Fibroblast of villous mesenchyme (primary cell): ENCODE measurements at regions not wholly inside any gene's neighbourhood (a gene's known extent, or its start where the extent isn't known, plus 50 kb on each side); places are given as distances from the start of the nearest gene placed in this dataset.
A peak's percentile ranks its signal among the peaks of the same experiment; 100 is the strongest.

Source experiments
- DNase-seq: peaks from one replicate; pipeline ENCODE4 v3.0.0-alpha.2; 2010; ENCODE audit warnings: low read depth
- H3K4me3 ChIP-seq: 2 replicates; pipeline ENCODE4 v1.5.1; 2011; ENCODE audit warnings: low read depth, mild to moderate bottlenecking, low read length
- TF ChIP-seq, protein P1 (sequence below): IDR thresholded peaks from 2 replicates; pipeline ENCODE4 v1.5.1; 2012; ENCODE audit warnings: low read depth, mild to moderate bottlenecking, low read length; ENCODE audit not compliant: insufficient read depth

DNA sequence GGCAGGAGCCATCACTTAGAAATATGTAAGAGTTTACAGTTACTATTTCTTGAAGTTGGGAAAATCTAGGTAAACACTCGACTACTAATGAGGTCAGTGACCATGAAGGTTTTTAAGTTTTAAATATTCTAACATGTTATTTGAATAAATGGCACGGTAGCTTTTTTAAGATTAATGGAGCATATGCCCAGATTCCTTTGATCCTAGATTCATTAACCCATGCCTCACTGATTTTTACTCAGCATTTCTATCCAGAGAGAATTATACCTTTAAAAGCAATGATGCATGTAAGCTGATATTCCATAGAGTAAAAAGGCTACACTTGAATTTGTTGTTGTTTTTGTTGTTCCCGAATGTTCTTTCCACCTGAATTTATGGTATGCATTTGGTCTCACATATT, 541.4 kb downstream of the DACH1 start:
- no peak for DNase-seq
- no peak overlapping the region for H3K4me3 ChIP-seq
- TF ChIP-seq, protein P1, sequence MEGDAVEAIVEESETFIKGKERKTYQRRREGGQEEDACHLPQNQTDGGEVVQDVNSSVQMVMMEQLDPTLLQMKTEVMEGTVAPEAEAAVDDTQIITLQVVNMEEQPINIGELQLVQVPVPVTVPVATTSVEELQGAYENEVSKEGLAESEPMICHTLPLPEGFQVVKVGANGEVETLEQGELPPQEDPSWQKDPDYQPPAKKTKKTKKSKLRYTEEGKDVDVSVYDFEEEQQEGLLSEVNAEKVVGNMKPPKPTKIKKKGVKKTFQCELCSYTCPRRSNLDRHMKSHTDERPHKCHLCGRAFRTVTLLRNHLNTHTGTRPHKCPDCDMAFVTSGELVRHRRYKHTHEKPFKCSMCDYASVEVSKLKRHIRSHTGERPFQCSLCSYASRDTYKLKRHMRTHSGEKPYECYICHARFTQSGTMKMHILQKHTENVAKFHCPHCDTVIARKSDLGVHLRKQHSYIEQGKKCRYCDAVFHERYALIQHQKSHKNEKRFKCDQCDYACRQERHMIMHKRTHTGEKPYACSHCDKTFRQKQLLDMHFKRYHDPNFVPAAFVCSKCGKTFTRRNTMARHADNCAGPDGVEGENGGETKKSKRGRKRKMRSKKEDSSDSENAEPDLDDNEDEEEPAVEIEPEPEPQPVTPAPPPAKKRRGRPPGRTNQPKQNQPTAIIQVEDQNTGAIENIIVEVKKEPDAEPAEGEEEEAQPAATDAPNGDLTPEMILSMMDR = no peak

DNA sequence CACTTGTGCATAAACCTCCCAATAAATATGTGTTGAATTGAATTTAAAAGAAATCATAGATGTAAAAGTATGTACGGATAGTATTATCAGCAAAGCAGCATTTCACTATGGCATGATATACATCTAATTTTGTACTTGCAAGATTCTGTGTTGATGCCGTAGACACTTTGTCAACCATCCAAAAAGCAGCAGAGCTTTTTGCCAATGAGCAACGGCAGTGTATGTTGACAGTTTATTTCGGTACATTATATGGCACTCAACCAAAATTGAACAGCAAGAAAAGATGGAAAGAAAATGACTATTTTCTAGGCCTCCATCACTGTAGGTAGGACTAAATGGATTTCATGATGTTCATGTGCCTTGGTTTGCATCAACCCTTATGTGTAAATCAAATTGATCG, 543.7 kb downstream of the DACH1 start:
- TF ChIP-seq, protein P1 = no peak
- no peak overlapping the region for H3K4me3 ChIP-seq
- no peak for DNase-seq

DNA sequence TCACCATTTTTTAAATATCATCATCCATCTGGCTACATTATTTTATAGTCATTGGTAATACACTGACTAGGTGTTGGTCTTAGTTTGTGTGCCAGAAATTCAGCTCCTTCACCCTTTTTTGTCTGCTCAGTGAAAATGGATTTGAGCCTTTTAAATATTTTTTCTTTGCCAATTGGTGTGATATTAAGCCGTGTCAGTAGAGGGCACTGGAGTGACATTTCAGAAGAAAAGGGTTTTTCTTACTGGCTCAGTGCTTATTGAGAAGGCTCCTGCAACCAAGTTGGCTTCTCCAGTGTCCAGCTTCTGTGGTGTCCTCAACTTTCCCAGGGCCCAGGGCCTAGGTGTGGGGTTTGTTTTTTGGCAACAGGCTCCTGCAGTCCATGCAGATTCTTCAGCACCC, 546.6 kb downstream of the DACH1 start:
- H3K4me3 ChIP-seq = no peak overlapping the region
- DNase-seq = peak; percentile 39
- TF ChIP-seq, protein P1 = peak; percentile 52

DNA sequence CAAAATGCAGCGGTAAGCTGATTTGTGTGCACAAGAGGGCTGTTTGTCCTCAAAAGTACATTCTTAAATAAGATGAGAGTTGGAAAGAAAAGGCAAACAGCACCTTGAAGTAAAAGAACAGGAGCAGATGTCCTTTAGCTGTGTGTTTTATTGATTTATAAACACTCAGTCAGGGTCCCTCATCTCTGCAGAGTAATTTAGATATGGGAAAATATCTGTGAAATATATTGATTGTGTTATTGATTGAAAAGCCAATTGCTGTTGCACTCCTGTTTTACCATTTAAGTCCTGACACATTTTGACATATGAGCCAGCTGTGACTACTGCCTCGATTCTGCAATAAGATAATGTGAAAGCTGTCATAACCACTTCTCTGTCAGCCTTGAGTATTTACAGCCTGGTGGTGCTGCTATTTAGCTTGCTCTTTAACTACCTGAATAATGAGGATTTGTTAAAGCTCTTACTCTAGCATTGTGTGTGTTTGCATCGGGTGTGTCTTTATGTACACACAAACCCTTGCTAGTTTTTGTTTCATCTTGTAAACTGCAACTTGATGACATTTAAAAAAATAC, 550.1 kb downstream of the DACH1 start:
- DNase-seq = no peak
- H3K4me3 ChIP-seq = no peak overlapping the region
- TF ChIP-seq, protein P1 = no peak

DNA sequence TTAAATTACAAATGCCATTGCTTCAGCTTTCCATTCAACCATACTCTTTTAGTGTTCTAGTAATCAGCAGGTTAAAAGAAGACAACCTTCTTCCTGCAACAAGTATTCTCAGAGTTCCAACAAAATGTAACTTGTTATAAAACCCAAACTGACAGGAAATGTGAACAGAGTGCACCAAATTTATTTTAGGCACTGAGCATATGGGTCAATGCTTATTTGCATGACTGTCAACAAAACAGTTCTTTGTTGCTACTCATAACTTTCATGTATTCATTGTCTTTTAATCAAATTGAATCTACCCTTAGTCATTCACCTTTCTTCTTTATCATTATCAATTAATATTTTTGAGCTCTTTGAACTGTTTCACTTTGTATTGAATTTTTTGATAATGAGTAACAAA, 554.1 kb downstream of the DACH1 start:
- no peak for DNase-seq
- TF ChIP-seq, protein P1 = no peak

DNA sequence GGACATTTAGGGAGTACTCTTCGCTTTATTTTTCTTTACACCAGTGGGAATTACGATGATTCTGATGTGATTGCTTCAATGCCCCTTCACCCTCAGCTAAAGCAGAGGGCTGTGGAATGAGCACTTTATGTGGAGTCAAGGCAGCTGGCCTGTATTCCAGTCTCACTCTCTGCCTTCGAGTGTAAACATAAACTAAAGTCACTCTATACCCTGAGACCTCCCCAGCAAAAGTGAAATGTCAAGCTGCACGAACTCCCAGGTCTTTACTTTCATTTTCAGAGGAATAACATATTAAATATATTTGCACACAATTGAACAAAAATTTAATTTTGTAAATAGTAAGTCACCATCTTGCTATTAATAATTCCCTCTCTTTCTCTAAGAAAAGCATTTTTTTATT, 557.1 kb downstream of the DACH1 start:
- TF ChIP-seq, protein P1 = no peak
- no peak for DNase-seq
- no peak overlapping the region for H3K4me3 ChIP-seq

More for the DNA sequence above, 554.1 kb downstream of the DACH1 start:
- H3K4me3 ChIP-seq = no peak overlapping the region

DNA sequence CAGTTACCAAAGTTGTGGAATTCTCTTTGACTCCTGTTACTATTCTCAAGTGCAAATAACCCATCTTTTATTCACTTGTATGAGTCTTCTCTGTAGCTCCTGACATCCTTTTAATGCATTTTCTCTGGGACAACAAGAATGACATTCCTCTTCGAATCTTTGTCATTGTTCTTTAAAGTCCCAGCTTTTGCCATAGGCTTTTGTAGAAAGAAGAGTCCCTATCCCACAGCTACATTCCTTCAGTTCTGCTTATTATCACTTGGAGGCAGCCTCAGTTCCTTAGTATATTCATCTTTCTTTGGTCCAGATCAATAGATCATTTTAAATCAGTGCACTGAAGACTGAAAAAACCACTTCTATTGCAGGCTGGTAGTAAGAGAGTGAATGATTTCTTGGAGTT, 560.2 kb downstream of the DACH1 start:
- no peak for DNase-seq
- TF ChIP-seq, protein P1 = no peak
- no peak overlapping the region for H3K4me3 ChIP-seq
